GM18505 (cell line): ENCODE measurements at regions not wholly inside any gene's neighbourhood (a gene's known extent, or its start where the extent isn't known, plus 50 kb on each side); places are given as distances from the start of the nearest gene placed in this dataset.

ENCODE experiments used
- ATAC-seq: cut with Tn5 transposase; IDR thresholded peaks from one replicate; pipeline ENCODE4 v1.9.1; 2021; ENCODE audit not compliant: unreplicated experiment
- POLR2A ChIP-seq: IDR thresholded peaks from 4 replicates; pipeline ENCODE4 v1.6.1; 2011; ENCODE audit warnings: borderline replicate concordance; ENCODE audit not compliant: insufficient read depth, insufficient read length; ENCODE audit errors: extremely low read depth

GRCh38 chr13:108408672-108409071 lies 139.2 kb downstream of the TNFSF13B start:
- TF ChIP-seq POLR2A: no peak
- ATAC-seq: no peak

GRCh38 chr13:108409730-108410129 lies 140.2 kb downstream of the TNFSF13B start:
- no peak for TF ChIP-seq POLR2A
- no peak for ATAC-seq

GRCh38 chr13:108419768-108420167 lies 150.2 kb downstream of the TNFSF13B start:
- no peak for TF ChIP-seq POLR2A
- no peak for ATAC-seq

DNA sequence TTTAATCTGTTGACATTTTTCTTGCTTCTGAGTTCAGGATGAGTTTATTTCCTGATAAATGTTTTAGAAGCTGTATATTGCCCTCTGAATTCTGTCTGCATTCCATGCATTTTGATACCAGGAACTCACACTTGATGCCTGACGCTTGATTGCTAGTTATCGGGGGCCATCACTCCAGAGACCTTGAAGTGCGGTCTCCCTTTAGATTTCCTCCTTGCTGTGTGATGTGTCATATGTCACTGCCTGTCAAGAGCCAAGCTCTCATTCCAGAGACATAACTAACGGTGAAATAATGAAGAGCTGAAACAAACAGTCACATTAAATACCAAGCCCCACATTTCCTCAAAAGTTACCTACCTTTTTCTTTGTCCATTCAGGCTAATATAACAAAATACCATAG lies 155.5 kb downstream of the TNFSF13B start:
- no peak for ATAC-seq

DNA sequence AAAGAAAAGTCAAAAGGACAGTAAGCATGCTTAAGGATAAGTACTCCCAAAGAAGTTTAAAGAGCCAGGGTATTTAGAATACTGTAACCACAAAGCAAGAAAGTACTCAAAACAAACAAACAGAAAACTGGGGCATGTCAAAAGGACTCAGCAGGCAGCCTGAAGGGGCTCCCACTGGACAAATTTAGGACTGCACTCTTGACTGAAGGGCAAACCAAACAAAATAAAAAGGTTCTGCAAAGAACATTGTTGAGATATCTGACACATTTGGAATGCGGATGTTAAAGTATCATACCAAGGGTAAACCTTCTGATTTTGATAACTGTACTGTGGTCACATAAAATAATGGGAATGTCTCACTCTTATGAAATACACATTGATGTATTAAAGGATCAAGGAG lies 157.4 kb downstream of the TNFSF13B start:
- TF ChIP-seq POLR2A: no peak
- ATAC-seq: no peak

More for the DNA sequence above, 155.5 kb downstream of the TNFSF13B start:
- TF ChIP-seq POLR2A: no peak

- no peak for ATAC-seq
- TF ChIP-seq POLR2A: no peak
Measured at GRCh38 chr13:108427355-108427754, 157.8 kb downstream of the TNFSF13B start.

GRCh38 chr13:108428691-108429090 lies 159.2 kb downstream of the TNFSF13B start:
- no peak for ATAC-seq
- TF ChIP-seq POLR2A: no peak

GRCh38 chr13:108433976-108434755 lies 164.6 kb downstream of the TNFSF13B start:
- no peak for ATAC-seq
- TF ChIP-seq POLR2A: no peak

GRCh38 chr13:108435393-108436149 lies 166.1 kb downstream of the TNFSF13B start:
- ATAC-seq: no peak
- no peak for TF ChIP-seq POLR2A

DNA sequence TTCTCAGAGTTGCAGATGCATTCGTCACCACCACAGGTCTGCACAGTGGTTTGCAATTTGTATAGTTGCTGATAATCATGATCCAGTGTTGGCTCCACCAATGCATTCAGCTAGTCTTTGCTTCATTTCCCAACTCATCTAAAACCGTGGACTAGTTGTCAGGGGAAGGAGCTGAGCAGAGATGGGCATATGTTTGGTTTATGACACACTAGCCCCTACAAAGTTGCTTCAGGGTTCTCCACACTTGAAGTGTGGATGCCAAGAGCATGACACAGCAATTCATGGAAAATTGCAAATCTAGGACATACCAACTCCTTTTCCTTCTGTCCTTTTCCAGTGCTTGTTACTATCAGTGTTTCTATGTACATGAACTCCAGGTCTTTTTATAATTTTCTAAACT lies 168.0 kb downstream of the TNFSF13B start:
- no peak for TF ChIP-seq POLR2A
- no peak for ATAC-seq

GRCh38 chr13:108439556-108439955 lies 170.0 kb downstream of the TNFSF13B start:
- no peak for ATAC-seq
- no peak for TF ChIP-seq POLR2A

GRCh38 chr13:108444448-108444847 lies 174.9 kb downstream of the TNFSF13B start:
- TF ChIP-seq POLR2A: no peak
- no peak for ATAC-seq

GRCh38 chr13:108448891-108449290 lies 179.4 kb downstream of the TNFSF13B start:
- no peak for ATAC-seq
- TF ChIP-seq POLR2A: no peak

GRCh38 chr13:108451121-108451520 lies 178.3 kb upstream of the MYO16 start:
- no peak for TF ChIP-seq POLR2A
- no peak for ATAC-seq

DNA sequence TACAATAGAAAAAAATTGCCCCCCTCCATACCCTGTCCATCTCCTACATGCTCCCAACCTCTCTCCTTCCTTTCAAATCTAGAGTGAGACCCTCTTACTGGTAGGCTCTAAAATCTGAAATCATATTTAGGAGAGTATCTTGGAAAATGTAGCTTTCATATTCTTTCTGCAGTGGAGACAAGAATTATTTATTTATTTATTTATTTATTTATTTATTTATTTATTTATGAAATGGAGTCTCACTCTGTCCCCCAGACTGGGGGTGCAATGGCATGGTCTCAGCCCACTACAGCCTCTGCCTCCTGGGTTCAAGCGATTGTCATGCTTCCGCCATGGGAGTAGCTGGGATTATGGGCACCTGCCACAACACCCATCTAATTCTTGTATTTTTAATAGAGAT lies 174.1 kb upstream of the MYO16 start:
- no peak for TF ChIP-seq POLR2A
- ATAC-seq: no peak

GRCh38 chr13:108460043-108460442 lies 169.4 kb upstream of the MYO16 start:
- ATAC-seq: no peak
- no peak for TF ChIP-seq POLR2A
